ENCODE measurements at regions not wholly inside any gene's neighbourhood (a gene's known extent, or its start where the extent isn't known, plus 50 kb on each side); places are given as distances from the start of the nearest gene placed in this dataset.

DNA sequence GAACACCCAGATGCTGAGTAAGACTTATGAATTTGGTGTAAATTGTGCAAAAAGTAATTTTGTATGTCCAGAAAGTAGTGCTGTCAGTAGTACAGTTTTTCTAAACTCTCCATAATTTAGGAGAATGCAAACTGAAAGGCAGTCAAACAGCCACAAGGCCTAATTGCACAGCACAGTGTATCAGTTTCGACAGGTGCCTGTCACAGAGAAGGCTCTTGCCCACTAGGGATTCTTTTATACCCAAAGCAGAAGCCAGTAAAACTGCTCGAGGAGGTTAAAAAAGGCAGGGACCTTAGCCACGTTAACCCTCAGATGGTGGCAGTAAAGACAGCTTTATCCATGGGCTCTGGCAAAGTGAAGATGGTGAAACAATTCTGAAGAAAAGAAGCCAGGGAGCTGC, 69.4 kb upstream of the GATB start:
- FAIRE-seq (no peak), DNase-seq (ENCODE audit: insufficient read length, low spot score) (no peak)
- TF ChIP-seq POU2F2 (IDR thresholded peaks at IDR 0.05; ENCODE audit: low read depth, low read length) (no peak), TAF1 (IDR thresholded peaks at IDR 0.05; ENCODE audit: low read depth, low read length) (no peak), POLR2AphosphoS5 (IDR thresholded peaks at IDR 0.05; ENCODE audit: low read depth, low read length) (no peak), POLR2A (IDR thresholded peaks at IDR 0.05; ENCODE audit: low read depth, low read length) (no peak), PAX5 (IDR thresholded peaks at IDR 0.05; ENCODE audit: insufficient read depth, low read length, severe bottlenecking) (no peak), SPI1 (IDR thresholded peaks at IDR 0.05; ENCODE audit: low read depth, low read length) (no peak)

GRCh38 chr4:151829309-151829708, 68.5 kb upstream of the GATB start:
- FAIRE-seq, result no peak
- TF ChIP-seq TAF1 (IDR thresholded peaks at IDR 0.05; ENCODE audit: low read depth, low read length) (no peak), POLR2AphosphoS5 (IDR thresholded peaks at IDR 0.05; ENCODE audit: low read depth, low read length) (no peak), PAX5 (IDR thresholded peaks at IDR 0.05; ENCODE audit: insufficient read depth, low read length, severe bottlenecking) (no peak), POU2F2 (IDR thresholded peaks at IDR 0.05; ENCODE audit: low read depth, low read length) (no peak), SPI1 (IDR thresholded peaks at IDR 0.05; ENCODE audit: low read depth, low read length) (no peak), POLR2A (IDR thresholded peaks at IDR 0.05; ENCODE audit: low read depth, low read length) (no peak)
- no peak for DNase-seq (ENCODE audit: insufficient read length, low spot score)

- FAIRE-seq (no peak), DNase-seq (ENCODE audit: insufficient read length, low spot score) (no peak)
- TF ChIP-seq TAF1 (IDR thresholded peaks at IDR 0.05; ENCODE audit: low read depth, low read length) (no peak), SPI1 (IDR thresholded peaks at IDR 0.05; ENCODE audit: low read depth, low read length) (no peak), POLR2A (IDR thresholded peaks at IDR 0.05; ENCODE audit: low read depth, low read length) (no peak), PAX5 (IDR thresholded peaks at IDR 0.05; ENCODE audit: insufficient read depth, low read length, severe bottlenecking) (no peak)
Observed at GRCh38 chr4:151824656-151825055, 63.8 kb upstream of the GATB start.

- DNase-seq (ENCODE audit: insufficient read length, low spot score), result no peak
- no peak for TF ChIP-seq PAX5 (IDR thresholded peaks at IDR 0.05; ENCODE audit: insufficient read depth, low read length, severe bottlenecking)
- no peak for TF ChIP-seq TAF1 (IDR thresholded peaks at IDR 0.05; ENCODE audit: low read depth, low read length)
- TF ChIP-seq POLR2AphosphoS5 (IDR thresholded peaks at IDR 0.05; ENCODE audit: low read depth, low read length), result no peak
- TF ChIP-seq POU2F2 (IDR thresholded peaks at IDR 0.05; ENCODE audit: low read depth, low read length), result no peak
- TF ChIP-seq SPI1 (IDR thresholded peaks at IDR 0.05; ENCODE audit: low read depth, low read length), result no peak
- no peak for TF ChIP-seq POLR2A (IDR thresholded peaks at IDR 0.05; ENCODE audit: low read depth, low read length)
- no peak for FAIRE-seq
Observed at GRCh38 chr4:151822331-151822730, 61.5 kb upstream of the GATB start.

- FAIRE-seq, result no peak
- DNase-seq (ENCODE audit: insufficient read length, low spot score), result no peak
- TF ChIP-seq POLR2A (IDR thresholded peaks at IDR 0.05; ENCODE audit: low read depth, low read length) (no peak), POLR2AphosphoS5 (IDR thresholded peaks at IDR 0.05; ENCODE audit: low read depth, low read length) (no peak), SPI1 (IDR thresholded peaks at IDR 0.05; ENCODE audit: low read depth, low read length) (no peak), PAX5 (IDR thresholded peaks at IDR 0.05; ENCODE audit: insufficient read depth, low read length, severe bottlenecking) (no peak)
Observed at GRCh38 chr4:151820004-151820403, 59.2 kb upstream of the GATB start.

GRCh38 chr4:151811403-151811802, 50.6 kb upstream of the GATB start:
- no peak for DNase-seq (ENCODE audit: insufficient read length, low spot score)
- FAIRE-seq, result no peak
- TF ChIP-seq PAX5 (IDR thresholded peaks at IDR 0.05; ENCODE audit: insufficient read depth, low read length, severe bottlenecking) (no peak), SPI1 (IDR thresholded peaks at IDR 0.05; ENCODE audit: low read depth, low read length) (no peak), POU2F2 (IDR thresholded peaks at IDR 0.05; ENCODE audit: low read depth, low read length) (no peak)

Data from GM12891 (cell line).